NCI-H69 (cell line): ENCODE measurements at regions not wholly inside any gene's neighbourhood (a gene's known extent, or its start where the extent isn't known, plus 50 kb on each side); places are given as distances from the start of the nearest gene placed in this dataset.
"Not testable (repeated sequence)": the region's sequence is repeated elsewhere in the genome, so short reads cannot be mapped to it uniquely, and the experiment has no call there.

ENCODE experiments used
- DNase-seq: peaks from one replicate; lab custom pipeline; 2025; lab: John Stamatoyannopoulos, UW

- DNase-seq = no peak
Measured at GRCh38 chr12:72723732-72724131, 451.6 kb downstream of the TRHDE start.

GRCh38 chr12:72729451-72730010, 457.4 kb downstream of the TRHDE start:
- DNase-seq = no peak

DNA sequence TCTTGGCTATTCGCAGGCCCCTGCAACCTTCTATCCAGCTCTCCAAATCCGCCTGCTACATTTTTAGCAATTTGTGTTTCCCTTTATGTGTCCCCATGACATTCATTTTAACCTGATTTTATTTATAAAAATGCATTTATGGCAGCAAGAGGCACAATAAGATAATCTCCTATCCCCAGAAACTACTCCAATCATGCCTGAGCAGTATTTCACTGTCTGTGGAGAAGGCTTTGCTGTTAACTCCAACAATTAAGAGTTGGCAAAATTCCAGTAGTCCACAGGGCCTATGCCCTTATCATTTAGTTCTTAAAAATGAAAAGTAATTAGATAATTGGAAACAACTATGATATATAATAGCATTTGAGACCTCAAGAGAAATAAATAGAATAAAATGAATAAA, 462.4 kb downstream of the TRHDE start:
- peak; percentile 4 for DNase-seq

GRCh38 chr12:72738811-72739210, 466.6 kb downstream of the TRHDE start:
- DNase-seq = no peak

- DNase-seq = no peak
Measured at GRCh38 chr12:72740064-72740463, 467.9 kb downstream of the TRHDE start.

GRCh38 chr12:72742568-72742967, 470.4 kb downstream of the TRHDE start:
- no peak for DNase-seq

DNA sequence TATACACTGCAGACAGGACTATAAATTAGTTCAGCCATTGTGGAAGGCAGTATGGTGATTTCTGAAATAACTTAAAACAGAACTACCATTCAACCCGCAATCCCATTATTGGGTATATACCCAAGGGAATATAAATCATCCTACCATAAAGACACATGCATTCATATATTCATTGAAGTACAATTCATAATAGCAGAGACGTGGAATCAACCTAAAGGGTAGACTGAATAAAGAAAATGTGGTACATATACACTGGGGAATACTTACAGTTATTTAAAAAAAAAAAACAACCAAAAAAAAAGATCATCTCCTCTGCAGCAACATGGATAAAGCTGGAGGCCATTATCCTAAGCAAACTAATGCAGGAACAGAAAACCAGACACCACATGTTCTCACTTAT, 473.9 kb downstream of the TRHDE start:
- DNase-seq = no peak

- DNase-seq = no peak
Measured at GRCh38 chr12:72747111-72747849, 475.1 kb downstream of the TRHDE start.

- DNase-seq = no peak
Measured at GRCh38 chr12:72748971-72749370, 476.8 kb downstream of the TRHDE start.

DNA sequence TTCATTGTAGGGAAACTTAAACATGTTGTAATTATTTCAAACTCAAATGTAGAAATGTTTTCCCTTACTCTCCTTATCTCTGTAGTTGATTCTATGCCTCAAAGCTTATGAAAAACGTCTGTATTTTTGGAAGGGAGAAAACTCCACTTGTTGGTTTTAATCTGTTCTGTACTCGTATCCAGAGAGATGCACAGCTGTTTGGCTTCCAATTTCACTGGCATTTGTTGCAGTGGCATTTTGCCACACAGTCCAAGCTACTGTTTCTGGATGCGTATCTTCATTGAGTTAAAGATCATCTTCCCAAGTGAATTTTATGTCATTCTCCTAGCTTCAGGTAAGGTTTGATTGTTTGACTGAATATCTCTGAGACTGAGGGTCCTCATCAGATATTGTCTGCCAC, 481.4 kb downstream of the TRHDE start:
- DNase-seq = no peak

GRCh38 chr12:72754026-72754425, 481.9 kb downstream of the TRHDE start:
- not testable (repeated sequence) for DNase-seq

DNA sequence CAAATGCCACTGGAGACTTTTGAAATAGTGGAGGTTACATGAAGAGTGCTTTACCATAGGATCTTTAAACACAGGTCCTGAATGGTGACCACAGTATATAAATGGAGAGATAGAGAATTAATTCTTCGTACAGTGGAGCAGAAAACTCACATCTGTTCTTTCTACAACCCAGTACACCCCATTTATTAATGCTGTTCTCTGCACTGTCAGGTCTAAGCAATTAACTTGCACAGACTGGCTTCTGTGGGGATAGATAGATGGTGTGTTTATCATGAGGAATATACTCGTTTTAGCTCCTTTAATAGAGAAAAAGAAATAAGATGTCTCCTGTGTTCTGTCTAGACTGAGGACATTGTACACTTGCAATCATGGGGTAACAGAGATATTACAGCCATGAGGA, 494.3 kb downstream of the TRHDE start:
- DNase-seq = no peak

DNA sequence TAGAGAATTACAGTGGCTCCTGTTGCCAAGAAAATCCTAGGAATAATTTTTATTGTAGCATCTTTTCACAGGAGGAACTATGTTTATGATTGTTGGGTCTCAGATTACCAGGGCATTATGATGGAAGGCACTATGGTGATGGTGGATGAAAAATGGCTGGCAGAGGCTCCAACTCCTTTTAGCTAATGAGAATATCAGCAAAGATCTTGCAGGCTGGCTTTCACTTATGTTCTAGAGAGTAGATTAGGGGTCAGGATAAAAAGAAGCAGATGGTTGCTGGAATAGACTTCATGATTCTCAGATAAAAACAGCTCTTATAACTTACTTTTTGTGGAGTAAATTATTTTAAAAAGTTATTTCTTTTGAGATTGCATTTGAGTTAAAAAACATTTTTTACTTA, 501.9 kb downstream of the TRHDE start:
- no peak for DNase-seq

GRCh38 chr12:72777806-72778205, 505.6 kb downstream of the TRHDE start:
- peak; percentile 73 for DNase-seq

- DNase-seq = no peak
Measured at GRCh38 chr12:72790273-72790672, 518.1 kb downstream of the TRHDE start.

- DNase-seq = no peak
Measured at GRCh38 chr12:72792889-72793288, 520.7 kb downstream of the TRHDE start.

GRCh38 chr12:72793796-72794195, 521.6 kb downstream of the TRHDE start:
- no peak for DNase-seq

- no peak for DNase-seq
Measured at GRCh38 chr12:72815421-72815820, 543.3 kb downstream of the TRHDE start.

- DNase-seq = no peak
Measured at GRCh38 chr12:72828662-72829324, 556.6 kb downstream of the TRHDE start.

- no peak for DNase-seq
Measured at GRCh38 chr12:72829838-72830237, 557.7 kb downstream of the TRHDE start.

DNA sequence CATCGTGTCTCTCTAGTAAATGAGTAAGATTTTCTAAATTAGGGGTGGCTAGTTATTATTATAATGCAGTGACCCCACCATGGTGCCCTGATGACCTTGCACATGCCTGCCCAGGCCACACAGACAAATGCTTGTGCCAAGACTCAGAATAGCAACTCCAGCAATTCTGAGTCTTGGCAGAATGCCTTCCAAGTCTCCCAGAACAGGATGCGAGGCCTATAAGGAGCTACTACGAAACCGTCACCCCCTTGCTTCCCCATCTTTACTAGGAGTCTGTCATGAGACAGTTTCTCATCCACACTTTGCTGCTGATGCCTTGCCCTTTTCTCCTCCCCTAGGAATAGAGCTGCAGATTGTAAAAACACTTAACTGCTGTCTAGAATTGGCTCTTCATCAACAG, 559.9 kb downstream of the TRHDE start:
- DNase-seq = no peak

- DNase-seq = peak; percentile 67
Measured at GRCh38 chr12:72836194-72836593, 564.0 kb downstream of the TRHDE start.

DNA sequence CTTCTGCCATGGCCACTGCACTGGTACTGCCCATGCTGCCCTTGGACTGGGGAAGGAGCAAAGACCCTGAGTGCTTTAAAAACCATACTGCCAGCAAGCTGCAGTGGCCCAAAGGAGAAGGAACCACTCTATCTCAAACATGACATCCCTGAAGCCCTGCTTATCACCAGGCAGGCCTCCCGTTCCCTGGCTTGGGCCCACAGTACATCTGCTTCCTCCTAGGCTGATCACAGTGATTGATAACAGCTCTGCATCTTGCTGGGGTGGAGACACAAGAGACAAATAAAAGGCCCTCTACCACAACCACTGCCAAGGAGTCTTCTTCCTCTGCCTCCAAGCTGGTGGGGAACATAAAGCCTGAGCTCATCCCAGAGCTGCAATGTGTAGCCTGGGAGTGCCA, 567.5 kb downstream of the TRHDE start:
- DNase-seq = no peak
